Activated T-helper 2 cell treated with anti-CD3 and anti-CD28 coated beads, Interferon-gamma antibody, Interleukin-2, Interleukin-4, amounts not matched to agents 10 μg/mL and 5 μg/mL and 100 μg/mL, durations not matched to agents 14 hours and 24 hours and 36 hours (primary cell): ENCODE measurements at regions not wholly inside any gene's neighbourhood (a gene's known extent, or its start where the extent isn't known, plus 50 kb on each side); places are given as distances from the start of the nearest gene placed in this dataset.

ENCODE experiments used
- DNase-seq: peaks from one replicate; pipeline ENCODE4 v3.0.0; 2021; ENCODE audit warnings: low spot score
- H3K27ac Mint-ChIP-seq: one replicate; pipeline ENCODE4 v1.8.0; 2021; ENCODE audit warnings: mixed read lengths
- H3K27me3 Mint-ChIP-seq: one replicate; pipeline ENCODE4 v1.8.0; 2021; ENCODE audit warnings: low read depth, mixed read lengths
- H3K36me3 Mint-ChIP-seq: one replicate; pipeline ENCODE4 v1.8.0; 2021; ENCODE audit warnings: low read depth, mixed read lengths
- H3K4me1 Mint-ChIP-seq: one replicate; pipeline ENCODE4 v1.8.0; 2021; ENCODE audit warnings: low read depth, mixed read lengths
- H3K4me3 Mint-ChIP-seq: one replicate; pipeline ENCODE4 v1.8.0; 2021; ENCODE audit warnings: low read depth, mild to moderate bottlenecking, moderate library complexity, mixed read lengths
- H3K9me3 Mint-ChIP-seq: one replicate; pipeline ENCODE4 v1.8.0; 2021; ENCODE audit warnings: mixed read lengths
- intact Hi-C: fragments of 100-400 bp; cut with micrococcal nuclease; formaldehyde crosslinking; loops from one replicate; pipeline ENCODE4 v1.15.1; 2023

DNA sequence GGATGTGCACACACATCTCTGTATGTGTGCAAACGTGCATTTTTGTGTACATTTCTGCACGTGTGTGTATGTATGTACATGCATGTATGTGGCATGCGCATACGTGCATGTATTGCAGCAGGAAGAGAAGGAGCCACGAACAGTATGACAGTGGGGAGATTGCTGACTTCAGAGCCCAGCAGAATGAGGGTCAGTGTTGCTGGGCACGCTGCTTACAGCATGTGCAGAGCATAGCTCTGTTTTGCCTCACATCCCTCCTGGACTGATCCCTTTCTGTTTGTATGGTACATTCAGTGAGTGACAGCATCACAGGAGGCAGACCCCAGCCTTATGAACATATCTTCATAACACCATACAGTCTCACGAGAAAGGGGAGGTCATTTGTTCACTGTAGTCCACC is 934.0 kb upstream of the EEF2KMT start:
- Mint-ChIP-seq H3K27me3 (no peaks in the 10 kb centered on the region), H3K36me3 (no peaks in the 10 kb centered on the region), H3K4me3 (no peak overlapping the region), H3K9me3 (peaks cover 16% of the 10 kb centered on the region), H3K27ac (no peak overlapping the region), H3K4me1 (no peaks in the 10 kb centered on the region)
- intact Hi-C loops, result no loop called here
- no peak for DNase-seq

DNA sequence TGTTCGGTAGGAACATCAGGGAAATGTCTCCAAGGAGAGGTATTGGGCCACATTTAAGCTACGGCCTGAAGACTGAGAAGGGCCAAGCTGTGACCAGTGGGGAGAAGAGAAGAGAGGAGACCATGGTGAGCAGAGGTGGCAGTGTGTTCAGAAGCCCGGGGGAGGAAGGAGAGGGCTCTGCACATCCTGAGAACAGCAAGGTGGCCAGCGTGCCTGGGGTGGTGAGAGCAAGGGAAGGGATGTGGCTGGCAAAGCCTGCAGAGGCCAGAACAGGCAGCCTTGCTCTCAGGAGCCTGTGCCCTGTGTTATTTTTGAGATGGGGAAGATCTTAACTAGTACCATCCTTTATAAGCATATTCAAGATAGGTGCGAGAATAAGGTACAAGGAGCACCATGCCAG is 933.5 kb upstream of the EEF2KMT start:
- Mint-ChIP-seq H3K4me1 (no peaks in the 10 kb centered on the region), H3K27ac (no peak overlapping the region), H3K36me3 (no peaks in the 10 kb centered on the region), H3K4me3 (no peak overlapping the region), H3K9me3 (peaks cover 16% of the 10 kb centered on the region), H3K27me3 (no peaks in the 10 kb centered on the region)
- DNase-seq, result no peak
- intact Hi-C loops, result no loop called here

DNA sequence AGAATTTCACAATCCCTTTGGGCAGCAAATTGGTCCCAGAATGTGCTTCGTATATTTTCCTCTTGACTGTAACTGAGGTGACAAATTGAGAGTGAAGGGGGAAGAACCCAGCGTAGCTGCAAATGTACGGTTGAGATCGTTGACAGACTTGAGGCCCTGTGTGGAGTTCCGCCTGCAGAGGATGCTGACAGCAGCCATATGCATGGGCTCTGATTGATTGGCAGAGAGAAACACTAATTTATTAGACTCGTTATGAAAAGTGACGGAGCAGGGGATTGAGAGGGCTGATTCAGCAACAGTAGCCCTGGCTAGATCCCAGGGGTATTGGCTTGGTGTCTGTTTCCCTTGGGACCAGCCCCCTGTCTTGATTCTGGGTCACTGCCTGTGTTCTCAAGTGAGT is 930.1 kb upstream of the EEF2KMT start:
- DNase-seq, result no peak
- no peak overlapping the region for H3K27ac Mint-ChIP-seq
- H3K27me3 Mint-ChIP-seq, result no peaks in the 10 kb centered on the region
- no peaks in the 10 kb centered on the region for H3K36me3 Mint-ChIP-seq
- intact Hi-C loops, result no loop called here
- H3K4me1 Mint-ChIP-seq, result no peaks in the 10 kb centered on the region
- no peak overlapping the region for H3K4me3 Mint-ChIP-seq
- H3K9me3 Mint-ChIP-seq, result peaks cover 10% of the 10 kb centered on the region

DNA sequence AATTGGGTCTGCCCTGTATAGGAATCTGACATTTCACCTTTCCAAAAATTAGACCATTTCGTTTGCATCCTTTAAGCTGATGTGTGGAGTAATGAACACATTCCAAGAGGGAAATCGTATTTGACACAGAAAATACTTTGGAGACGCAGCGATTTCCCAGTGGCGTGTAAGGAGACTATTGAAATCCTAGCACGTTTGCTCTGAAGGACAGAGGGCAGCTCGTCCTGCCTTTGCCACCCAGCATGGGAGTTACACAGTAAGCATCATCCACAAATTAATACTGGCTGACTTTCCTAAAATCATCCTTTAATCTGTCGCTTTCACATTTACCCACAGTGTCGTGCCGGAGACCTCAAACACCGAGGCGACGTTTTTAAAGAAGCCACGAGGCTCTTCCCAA is 925.9 kb upstream of the EEF2KMT start:
- H3K9me3 Mint-ChIP-seq, result peaks cover 5% of the 10 kb centered on the region
- H3K27me3 Mint-ChIP-seq, result no peaks in the 10 kb centered on the region
- H3K36me3 Mint-ChIP-seq, result no peaks in the 10 kb centered on the region
- intact Hi-C loops, result no loop called here
- DNase-seq, result no peak
- H3K4me3 Mint-ChIP-seq, result no peak overlapping the region
- H3K27ac Mint-ChIP-seq, result no peak overlapping the region
- no peaks in the 10 kb centered on the region for H3K4me1 Mint-ChIP-seq

DNA sequence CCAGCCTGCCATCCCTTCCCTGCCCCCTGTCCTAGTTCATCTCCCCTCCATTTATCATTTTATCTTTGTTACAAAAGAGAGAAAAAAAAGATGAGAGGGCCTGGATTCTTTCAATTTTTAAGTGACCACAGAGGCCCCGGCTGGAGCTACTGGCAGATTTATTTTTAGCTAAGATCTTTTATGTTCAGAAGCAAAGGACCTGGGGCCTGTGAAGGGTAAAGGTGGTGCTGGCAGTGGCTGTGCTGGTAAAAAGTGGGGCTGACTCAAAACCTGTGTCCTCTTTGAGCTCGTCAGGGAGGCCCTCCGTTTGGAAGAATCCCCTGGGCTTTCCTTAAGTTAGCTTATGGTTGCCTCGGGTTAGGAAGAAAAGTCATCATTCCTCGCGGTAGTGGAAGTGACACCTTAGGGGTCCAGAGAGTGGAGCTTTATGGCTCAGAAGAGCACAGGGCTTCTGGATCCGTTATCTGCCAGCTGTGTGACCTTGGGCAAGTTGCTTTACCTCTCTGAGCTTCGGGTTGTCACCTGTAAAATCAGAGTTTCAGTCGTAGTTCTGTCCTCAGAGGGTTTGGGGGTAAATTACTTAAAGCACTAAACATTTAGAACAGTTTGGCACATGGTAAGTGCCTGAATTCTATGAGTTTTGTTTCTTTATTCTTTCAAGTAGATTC is 923.8 kb upstream of the EEF2KMT start:
- H3K27me3 Mint-ChIP-seq, result peaks cover 5% of the 10 kb centered on the region
- H3K9me3 Mint-ChIP-seq, result no peaks in the 10 kb centered on the region
- H3K36me3 Mint-ChIP-seq, result no peaks in the 10 kb centered on the region
- H3K4me3 Mint-ChIP-seq, result no peak overlapping the region
- H3K27ac Mint-ChIP-seq, result no peak overlapping the region
- intact Hi-C loops, result no loop called here
- no peaks in the 10 kb centered on the region for H3K4me1 Mint-ChIP-seq
- DNase-seq, result no peak

DNA sequence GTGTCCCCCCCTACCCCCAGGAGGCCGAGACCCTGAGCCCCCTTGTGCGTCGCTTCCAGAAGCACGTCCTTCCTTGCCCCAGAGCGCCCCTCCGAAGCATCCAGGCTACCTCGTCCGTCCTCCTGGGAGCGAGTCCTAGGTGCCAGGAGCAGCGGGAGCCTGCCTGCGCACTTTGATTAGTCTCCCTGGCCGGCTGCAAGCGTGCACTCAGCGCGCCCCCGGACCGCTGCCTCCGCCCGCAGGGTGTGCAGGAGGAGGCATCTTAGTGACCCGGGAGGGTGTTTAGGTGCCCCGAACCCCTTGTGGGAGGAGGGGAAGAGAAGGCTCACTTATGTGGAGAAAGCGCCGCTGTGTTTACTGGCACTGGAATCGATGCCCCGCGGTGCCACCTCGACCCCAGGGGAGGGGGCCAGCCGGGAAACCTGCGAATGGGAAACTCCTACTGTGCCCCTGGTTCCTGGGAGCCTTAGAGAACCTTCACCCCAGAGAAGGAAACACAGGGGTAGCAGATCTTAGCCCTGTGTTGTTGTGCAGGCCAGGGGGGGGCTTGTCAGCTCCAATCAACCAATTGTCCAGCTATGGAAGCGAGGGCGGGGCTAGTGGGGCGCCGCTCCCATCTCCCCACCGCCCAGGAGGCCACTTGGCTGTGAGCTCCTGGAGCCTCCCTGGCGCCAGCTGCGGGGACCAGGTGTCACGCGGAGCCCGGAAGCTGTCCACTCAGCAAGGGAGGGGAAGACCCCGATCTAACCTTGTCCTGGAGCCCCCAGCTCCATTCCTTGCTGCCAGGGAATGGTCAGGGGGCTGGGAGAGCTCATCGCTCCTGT is 922.8 kb upstream of the EEF2KMT start:
- Mint-ChIP-seq H3K27me3 (peaks cover 5% of the 10 kb centered on the region), H3K27ac (no peak overlapping the region), H3K36me3 (no peaks in the 10 kb centered on the region), H3K4me3 (no peak overlapping the region), H3K4me1 (no peaks in the 10 kb centered on the region), H3K9me3 (peaks cover 4% of the 10 kb centered on the region)
- intact Hi-C loops, result no loop called here
- DNase-seq, result no peak

DNA sequence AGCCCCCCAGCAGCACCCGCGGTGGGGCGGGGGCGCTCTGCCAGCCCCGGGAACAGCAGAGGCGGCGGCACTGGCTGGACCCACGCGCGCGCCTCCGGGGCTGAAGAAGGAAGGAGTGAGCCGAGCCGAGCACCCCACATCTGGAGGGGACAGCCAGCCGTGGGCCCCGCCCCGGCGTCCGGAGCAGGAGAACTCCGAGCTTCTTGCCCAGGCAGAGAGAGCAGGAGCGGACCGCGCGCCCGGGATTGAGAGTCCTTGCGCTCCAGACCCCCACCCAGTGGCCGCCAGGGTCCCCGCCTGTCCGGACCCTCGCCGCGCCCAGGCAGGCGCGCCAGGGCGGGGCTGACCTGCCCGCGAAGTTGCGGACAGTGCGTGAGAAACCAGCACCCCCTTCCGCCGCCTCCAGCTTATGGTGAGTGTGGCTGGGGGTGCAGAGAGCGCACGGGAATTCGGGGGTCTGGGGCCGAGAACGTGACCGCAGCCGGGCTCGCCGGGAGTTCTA is 921.9 kb upstream of the EEF2KMT start:
- Mint-ChIP-seq H3K27me3 (peaks cover 5% of the 10 kb centered on the region), H3K4me1 (no peaks in the 10 kb centered on the region), H3K9me3 (peaks cover 4% of the 10 kb centered on the region), H3K4me3 (no peak overlapping the region), H3K27ac (no peak overlapping the region), H3K36me3 (no peaks in the 10 kb centered on the region)
- intact Hi-C loops, result no loop called here
- no peak for DNase-seq

DNA sequence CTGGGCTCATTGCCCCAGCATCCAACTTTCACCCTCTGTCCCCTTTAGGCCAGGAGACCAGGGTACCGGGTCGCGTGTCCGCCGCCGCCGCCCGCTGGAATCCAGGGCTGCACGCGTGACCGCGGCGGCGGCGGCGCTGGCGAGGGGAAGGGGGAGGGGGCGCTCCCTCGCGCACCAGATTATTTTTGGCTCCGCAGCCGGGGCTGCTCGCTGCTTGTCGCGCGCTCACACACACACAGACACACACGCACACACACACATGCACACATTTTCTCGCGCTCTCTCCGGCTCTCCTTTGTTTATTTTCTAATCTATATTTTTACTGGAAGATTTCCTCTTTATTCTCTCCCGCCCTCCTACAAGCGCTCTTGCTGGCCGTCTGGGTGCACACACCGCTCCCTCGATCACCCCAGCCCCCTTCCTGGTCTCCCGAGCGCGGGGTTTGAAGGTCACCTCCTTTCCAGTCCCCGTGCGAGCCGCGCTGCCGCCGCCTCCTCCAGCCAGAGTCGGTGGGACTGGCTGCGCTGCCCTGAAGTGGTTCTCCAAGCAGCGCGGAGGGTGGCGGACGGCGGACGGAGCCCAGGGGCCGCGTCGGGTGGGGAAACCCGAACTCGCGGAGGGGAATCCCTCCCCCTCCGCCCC is 921.4 kb upstream of the EEF2KMT start:
- no peak for DNase-seq
- no peak overlapping the region for H3K4me3 Mint-ChIP-seq
- H3K4me1 Mint-ChIP-seq, result no peaks in the 10 kb centered on the region
- no peak overlapping the region for H3K27ac Mint-ChIP-seq
- H3K27me3 Mint-ChIP-seq, result peaks cover 5% of the 10 kb centered on the region
- H3K9me3 Mint-ChIP-seq, result peaks cover 4% of the 10 kb centered on the region
- no peaks in the 10 kb centered on the region for H3K36me3 Mint-ChIP-seq
- intact Hi-C loops, result no loop called here

DNA sequence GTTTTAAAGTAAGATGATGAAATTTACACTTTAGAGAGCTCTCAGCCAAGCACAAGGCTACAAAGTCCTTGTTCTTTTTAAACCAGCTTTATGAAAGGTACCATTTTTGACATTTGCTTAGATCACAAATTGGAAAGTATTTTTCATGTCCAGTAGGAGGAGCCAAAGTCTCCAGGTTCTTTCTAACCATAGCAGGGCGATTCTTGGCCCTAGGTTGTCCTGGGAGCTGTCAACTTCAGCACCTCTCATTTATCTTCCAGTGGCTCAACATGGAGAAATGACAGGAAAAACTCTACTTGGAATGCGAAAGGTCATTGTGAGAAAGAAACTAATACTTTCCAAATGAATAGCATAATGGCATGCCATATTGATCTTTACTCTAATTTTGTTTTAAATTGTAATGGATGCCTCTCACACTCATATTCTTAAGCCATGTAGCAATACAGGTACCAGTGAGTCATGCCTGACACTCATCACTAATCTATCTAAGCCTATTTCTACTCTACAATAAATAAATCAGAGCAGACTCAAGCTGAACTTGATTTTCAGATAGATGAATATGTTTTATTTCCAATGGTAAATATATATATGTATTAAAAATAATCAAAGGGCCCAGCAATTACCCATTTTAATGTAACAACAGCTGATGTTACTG is 919.1 kb upstream of the EEF2KMT start:
- Mint-ChIP-seq H3K27me3 (peaks cover 5% of the 10 kb centered on the region), H3K27ac (no peak overlapping the region), H3K36me3 (no peaks in the 10 kb centered on the region), H3K9me3 (peaks cover 4% of the 10 kb centered on the region), H3K4me3 (no peak overlapping the region), H3K4me1 (no peaks in the 10 kb centered on the region)
- DNase-seq, result no peak
- intact Hi-C loops, result no loop called here

DNA sequence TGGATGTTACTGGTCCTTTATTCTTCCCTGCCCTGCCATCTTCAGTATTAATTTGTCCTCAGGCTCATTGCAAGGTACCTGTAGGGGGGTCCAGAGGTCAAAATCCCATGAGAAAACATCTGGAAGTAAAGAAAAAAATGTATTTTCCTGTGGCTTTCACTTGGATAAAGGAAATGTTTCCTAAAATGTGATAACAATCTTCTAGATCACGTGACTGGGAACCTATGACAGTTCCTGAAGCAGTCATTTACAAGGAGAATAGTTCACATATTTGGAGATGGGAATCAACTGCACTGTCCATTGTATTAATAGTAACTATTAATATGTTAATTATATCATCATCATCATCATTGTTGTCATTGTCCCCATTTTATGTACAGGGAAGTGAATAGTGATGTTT is 915.1 kb upstream of the EEF2KMT start:
- H3K27me3 Mint-ChIP-seq, result peaks cover under 1% of the 10 kb centered on the region
- no peak overlapping the region for H3K4me3 Mint-ChIP-seq
- no peaks in the 10 kb centered on the region for H3K4me1 Mint-ChIP-seq
- H3K36me3 Mint-ChIP-seq, result no peaks in the 10 kb centered on the region
- DNase-seq, result no peak
- intact Hi-C loops, result no loop called here
- H3K27ac Mint-ChIP-seq, result no peak overlapping the region
- H3K9me3 Mint-ChIP-seq, result peaks cover 10% of the 10 kb centered on the region

DNA sequence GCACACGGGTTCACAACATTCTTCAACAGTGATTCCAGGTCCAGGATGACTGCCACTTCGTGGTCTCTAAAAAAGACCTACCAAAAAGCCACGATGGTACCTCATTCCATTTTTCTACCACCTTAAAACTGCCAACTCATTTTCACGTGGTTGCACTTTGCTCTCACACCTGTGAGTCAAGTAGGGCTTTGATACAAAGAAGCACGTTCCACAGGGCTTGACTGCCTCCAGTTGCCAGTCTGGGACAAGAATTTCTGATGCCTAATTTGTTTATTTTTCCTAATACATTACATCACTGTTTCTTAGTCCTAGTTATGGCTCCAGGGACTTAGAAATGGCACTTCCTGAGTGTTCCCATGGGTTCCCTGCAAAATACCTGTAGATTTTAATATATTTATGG is 911.6 kb upstream of the EEF2KMT start:
- Mint-ChIP-seq H3K27ac (no peak overlapping the region), H3K36me3 (no peaks in the 10 kb centered on the region), H3K4me1 (no peaks in the 10 kb centered on the region), H3K9me3 (peaks cover 32% of the 10 kb centered on the region), H3K4me3 (no peak overlapping the region), H3K27me3 (no peaks in the 10 kb centered on the region)
- no peak for DNase-seq
- intact Hi-C loops, result no loop called here

DNA sequence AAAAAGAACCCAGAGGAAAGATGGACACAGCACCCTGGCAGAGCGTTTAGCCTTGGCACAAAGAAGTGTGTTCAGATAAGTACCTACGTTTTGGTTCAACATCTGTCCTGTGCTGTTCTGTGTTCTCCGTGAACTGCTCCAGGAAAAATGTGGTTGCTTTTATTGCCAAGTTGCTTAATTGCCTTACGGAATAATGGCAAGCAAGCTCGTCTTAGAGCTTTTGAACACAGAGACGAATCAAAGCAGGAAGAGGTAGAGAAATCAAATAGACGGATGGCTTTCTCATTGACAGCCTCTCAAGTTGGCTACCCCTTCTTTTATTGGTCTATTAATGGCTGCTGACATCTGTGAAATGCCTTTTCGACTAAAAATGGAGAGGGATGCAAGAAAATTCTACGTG is 911.1 kb upstream of the EEF2KMT start:
- Mint-ChIP-seq H3K27ac (no peak overlapping the region), H3K4me3 (no peak overlapping the region)

DNA sequence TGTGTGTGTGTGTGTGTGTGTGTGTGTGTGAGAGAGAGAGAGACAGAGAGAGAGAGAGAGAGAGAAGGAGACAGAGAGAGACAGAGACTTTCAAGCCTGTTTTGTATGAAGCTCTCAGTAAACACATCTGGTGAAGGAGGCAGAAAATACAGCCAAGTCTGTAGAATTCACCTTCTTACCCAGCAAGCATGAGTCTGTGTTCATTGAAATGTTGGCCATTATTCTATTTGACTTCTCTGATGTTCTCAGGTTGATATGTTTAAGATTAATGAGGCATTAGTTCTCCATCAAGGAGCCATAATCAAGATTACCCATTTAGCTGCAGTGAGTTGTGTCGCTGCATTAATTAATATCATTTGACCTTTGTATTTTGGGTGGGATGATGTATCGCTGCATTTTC is 895.8 kb upstream of the EEF2KMT start:
- H3K4me1 Mint-ChIP-seq, result no peaks in the 10 kb centered on the region
- intact Hi-C loops, result no loop called here
- H3K4me3 Mint-ChIP-seq, result no peak overlapping the region
- H3K36me3 Mint-ChIP-seq, result no peaks in the 10 kb centered on the region
- no peak overlapping the region for H3K27ac Mint-ChIP-seq
- DNase-seq, result no peak
- peaks cover 40% of the 10 kb centered on the region for H3K9me3 Mint-ChIP-seq
- H3K27me3 Mint-ChIP-seq, result no peaks in the 10 kb centered on the region

More for the DNA sequence above, 911.1 kb upstream of the EEF2KMT start:
- Mint-ChIP-seq H3K4me1 (no peaks in the 10 kb centered on the region), H3K9me3 (peaks cover 33% of the 10 kb centered on the region), H3K36me3 (no peaks in the 10 kb centered on the region), H3K27me3 (no peaks in the 10 kb centered on the region)
- intact Hi-C loops, result no loop called here
- no peak for DNase-seq
